GM12878 (cell line): ENCODE measurements at regions not wholly inside any gene's neighbourhood (a gene's known extent, or its start where the extent isn't known, plus 50 kb on each side); places are given as distances from the start of the nearest gene placed in this dataset.

Experiments
- ATAC-seq: fragments of 200-7000 bp; cut with Tn5 transposase; 3 replicates; pipeline ENCODE4 v1.9.1; 2020; ENCODE audit warnings: mild to moderate bottlenecking, moderate library complexity
- BruUV-seq: library from RNA; stranded (reverse); fragments of 400-500 nt; replicated peaks from 2 replicates; lab custom pipeline; 2021; lab: Mats Ljungman, UMichigan
- CTCF ChIA-PET: fragments of 300-600 bp; sonication (Branson Sonifier 250); formaldehyde crosslinking; extraction: SDS; loops from one replicate; lab custom pipeline; 2021; ENCODE audit warnings: inconsistent platforms; lab: Yijun Ruan, JAX
- POLR2A ChIA-PET: fragments of 350-600 bp; formaldehyde crosslinking; extraction: SDS; loops from one replicate; lab custom pipeline; 2021; ENCODE audit warnings: inconsistent platforms; lab: Charles Lee
- RAD21 ChIA-PET: fragments of 300-600 bp; sonication (Branson Sonifier 250); formaldehyde crosslinking; loops from one replicate; lab custom pipeline; 2023; ENCODE audit warnings: antibody characterized with exemption; ENCODE audit not compliant: unreplicated experiment; lab: Charles Lee
- SMC1A ChIA-PET: fragments of 300-600 bp; sonication (Branson Sonifier 250); formaldehyde crosslinking; loops from one replicate; lab custom pipeline; 2023; ENCODE audit not compliant: unreplicated experiment, uncharacterized antibody; lab: Charles Lee
- DNase-seq: peaks from one replicate; pipeline ENCODE4 v3.0.0-alpha.2; 2011; ENCODE audit warnings: low read depth, low spot score
- FAIRE-seq: peaks from 3 replicates; lab custom pipeline; 2011; peaks lifted over from hg19 to GRCh38; lab: Jason Lieb, UNC
- H2AFZ ChIP-seq: 2 replicates; pipeline ENCODE4 v1.6.0; 2011; ENCODE audit warnings: low read depth, low read length, control low read depth; ENCODE audit not compliant: control insufficient read depth
- H3K27ac ChIP-seq: 2 replicates; pipeline ENCODE4 v1.5.1; 2011; ENCODE audit warnings: control low read depth; ENCODE audit not compliant: control insufficient read depth, insufficient read depth
- H3K27me3 ChIP-seq, 2 experiments: replicated peaks in 1 of 2; 2 replicates each; pipeline versions ENCODE4 v1.6.0 to v1.6.1; 2011; ENCODE audit warnings: low read length in 1 of 2; ENCODE audit not compliant: control insufficient read depth in 2 of 2, insufficient read depth in 2 of 2
- H3K36me3 ChIP-seq, 2 experiments: 2 replicates each; pipeline ENCODE4 v1.5.1; 2011; ENCODE audit warnings: low read length in 1 of 2; ENCODE audit not compliant: control insufficient read depth in 2 of 2, insufficient read depth in 2 of 2
- H3K4me1 ChIP-seq: 2 replicates; pipeline ENCODE4 v1.6.1; 2011; ENCODE audit warnings: mild to moderate bottlenecking, low read length, moderate library complexity, mixed read lengths; ENCODE audit not compliant: control insufficient read depth, insufficient read depth
- H3K4me2 ChIP-seq: 2 replicates; pipeline ENCODE4 v1.6.0; 2011; ENCODE audit warnings: control low read depth; ENCODE audit not compliant: control insufficient read depth, insufficient read depth
- H3K4me3 ChIP-seq: fragments of 200-600 bp; sonication (generic); 2 replicates; pipeline ENCODE4 v1.5.1; 2016
- H3K79me2 ChIP-seq: 2 replicates; pipeline ENCODE4 v1.6.0; 2011; ENCODE audit warnings: low read length; ENCODE audit not compliant: control insufficient read depth, insufficient read depth
- H3K9ac ChIP-seq: 2 replicates; pipeline ENCODE4 v1.8.0; 2011; ENCODE audit warnings: low read length, control low read depth, mixed read lengths; ENCODE audit not compliant: control insufficient read depth, insufficient read depth
- H3K9me3 ChIP-seq: replicated peaks from 3 replicates; pipeline ENCODE4 v1.5.1; 2011; ENCODE audit warnings: mild to moderate bottlenecking, low read length; ENCODE audit not compliant: control insufficient read depth, insufficient read depth
- H4K20me1 ChIP-seq: 2 replicates; pipeline ENCODE4 v1.6.0; 2011; ENCODE audit not compliant: control insufficient read depth, insufficient read depth
- EED ChIP-seq: sonication (generic); IDR thresholded peaks from 2 replicates; pipeline ENCODE4 v1.6.1; 2016; ENCODE audit warnings: antibody characterized with exemption, low read depth
- MLLT1 ChIP-seq: fragments of 450-650 bp; IDR thresholded peaks from 2 replicates; pipeline ENCODE4 v1.6.1; 2016; ENCODE audit warnings: mild to moderate bottlenecking
- NFYA ChIP-seq: IDR thresholded peaks from 2 replicates; pipeline ENCODE4 v1.6.1; 2011; ENCODE audit warnings: low read depth, mild to moderate bottlenecking, low read length, improper control_type of control experiment, borderline replicate concordance
- SP1 ChIP-seq: IDR thresholded peaks from one replicate; pipeline ENCODE4 v1.6.1; 2011; ENCODE audit warnings: low read depth, low read length
- TCF12 ChIP-seq: IDR thresholded peaks from 2 replicates; pipeline ENCODE4 v1.6.1; 2011; ENCODE audit warnings: low read depth, mild to moderate bottlenecking, low read length
- YY1 ChIP-seq: IDR thresholded peaks from 2 replicates; pipeline ENCODE4 v1.6.1; 2011; ENCODE audit warnings: low read depth, mild to moderate bottlenecking, low read length
- ZNF384 ChIP-seq: IDR thresholded peaks from 2 replicates; pipeline ENCODE4 v1.6.1; 2012; ENCODE audit warnings: low read depth, mild to moderate bottlenecking, low read length, improper control_type of control experiment, borderline replicate concordance
- ZNF687 ChIP-seq: fragments of 450-650 bp; IDR thresholded peaks from 2 replicates; pipeline ENCODE4 v1.6.1; 2017; ENCODE audit warnings: mild to moderate bottlenecking, moderate library complexity
- WGBS: methylation state at CpG from one replicate; pipeline ENCODE4 v1.1.6; 2016; ENCODE audit warnings: low lambda C conversion rate; ENCODE audit not compliant: insufficient replicate concordance, insufficient coverage; ENCODE audit errors: missing lambda C conversion rate; 5-methylcytosine and 5-hydroxymethylcytosine counted together
- in situ Hi-C: fragments of 300-500 bp; cut with MboI; formaldehyde crosslinking; loops from 9 replicates; pipeline ENCODE4 v1.14.3; 2018; ENCODE audit warnings: mixed read lengths
- intact Hi-C: fragments of 100-400 bp; cut with micrococcal nuclease; formaldehyde crosslinking; loops from one replicate; pipeline ENCODE4 v1.14.2; 2022; ENCODE audit not compliant: unreplicated experiment

DNA sequence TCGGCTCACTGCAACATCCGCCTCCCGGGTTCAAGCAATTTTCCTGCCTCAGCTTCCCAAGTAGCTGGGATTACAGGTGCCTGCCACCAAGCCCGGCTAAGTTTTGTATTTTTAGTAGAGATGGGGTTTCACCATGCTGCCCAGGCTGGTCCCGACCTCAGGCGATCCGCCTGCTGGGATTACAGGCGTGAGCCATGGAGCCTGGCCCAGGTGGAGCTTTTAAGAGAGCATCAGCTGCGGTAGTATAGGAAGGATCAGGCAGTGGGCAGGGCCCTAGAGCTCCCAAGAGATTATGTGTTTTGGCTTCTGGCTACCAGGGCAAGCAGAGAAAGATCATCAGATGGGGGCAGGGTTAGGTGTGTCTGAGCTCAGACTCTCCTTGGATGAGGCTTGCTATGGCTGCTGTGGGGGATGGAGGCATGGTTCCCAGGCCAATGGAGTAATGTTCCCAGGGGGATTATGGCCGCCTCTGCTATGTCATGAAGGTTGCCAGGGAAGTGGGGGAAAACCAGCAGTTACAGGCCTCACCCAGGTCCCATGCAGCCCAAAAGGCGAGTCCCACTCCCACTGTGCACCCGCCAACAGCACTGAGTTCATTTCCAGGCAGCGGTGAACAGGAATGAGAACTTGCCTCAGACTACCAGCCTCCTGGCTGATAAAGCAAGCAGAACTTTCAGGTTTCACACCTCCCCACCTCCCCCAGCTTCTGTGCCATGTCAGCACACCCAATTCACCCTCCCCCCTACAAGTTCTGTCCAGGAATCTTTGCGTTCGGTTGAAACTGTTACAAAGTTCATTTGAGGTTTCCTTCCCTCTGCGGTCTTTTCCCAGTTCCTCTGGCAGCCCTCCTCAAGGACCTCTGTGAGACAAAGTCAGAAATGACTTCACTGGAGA, 507.6 kb downstream of the SPATA31D1 start:
- WGBS, result 42% methylated on average over 16 of the region's 16 CpGs
- H3K36me3 ChIP-seq, result no peaks in the 10 kb centered on the region
- H2AFZ ChIP-seq, result no peak overlapping the region
- no peaks in the 10 kb centered on the region for H3K9me3 ChIP-seq
- intact Hi-C loops (loop anchor here (10.0 kb wide), 1 partner anchor 491 kb away; no protein-coding TSS in a partner anchor), in situ Hi-C loops (no loop called here)
- no TSS peak for BruUV-seq
- CTCF ChIA-PET, result no interaction called here
- H3K27me3 ChIP-seq, result no peaks in the 10 kb centered on the region
- RAD21 ChIA-PET, result no interaction called here
- no peak overlapping the region for H3K4me3 ChIP-seq
- H3K9ac ChIP-seq, result no peak overlapping the region
- FAIRE-seq (no peak), DNase-seq (no peak), ATAC-seq (no peak)
- SMC1A ChIA-PET, result interaction anchor here (1.0 kb wide), 1 partner anchor 226 kb away, joined by 3 read pairs; no protein-coding TSS in a partner anchor
- POLR2A ChIA-PET, result no interaction called here
- H3K79me2 ChIP-seq, result no peaks in the 10 kb centered on the region
- H3K4me2 ChIP-seq, result no peak overlapping the region
- no peaks in the 10 kb centered on the region for H3K4me1 ChIP-seq
- no peak for TF ChIP-seq ZNF384
- no peak for TF ChIP-seq EED
- no peak for TF ChIP-seq NFYA
- no peak for TF ChIP-seq MLLT1
- no peak for TF ChIP-seq YY1
- TF ChIP-seq ZNF687, result no peak
- TF ChIP-seq SP1, result no peak
- TF ChIP-seq TCF12, result no peak
- H3K27ac ChIP-seq, result no peak overlapping the region
- no peaks in the 10 kb centered on the region for H4K20me1 ChIP-seq
